Activated CD4-positive, CD25-positive, alpha-beta regulatory T cell treated with anti-CD3 and anti-CD28 coated beads, Interleukin-2, amount 50 U/mL, for 24 hours (primary cell): ENCODE measurements at regions not wholly inside any gene's neighbourhood (a gene's known extent, or its start where the extent isn't known, plus 50 kb on each side); places are given as distances from the start of the nearest gene placed in this dataset.

Experiments
- ATAC-seq, 2 donors: fragments of 150-1000 bp; cut with Tn5 transposase; one replicate each; pipeline ENCODE4 v1.10.0; 2021; ENCODE audit warnings: mild to moderate bottlenecking in 1 of 2, moderate library complexity in 1 of 2

GRCh38 chr1:88451856-88452255, 232.2 kb upstream of the PKN2 start:
- ATAC-seq, result no peak

GRCh38 chr1:88453295-88453694, 230.8 kb upstream of the PKN2 start:
- no peak for ATAC-seq

- ATAC-seq, result no peak
Observed at GRCh38 chr1:88454781-88455180, 229.3 kb upstream of the PKN2 start.

GRCh38 chr1:88455621-88456256, 228.3 kb upstream of the PKN2 start:
- no peak for ATAC-seq

GRCh38 chr1:88457197-88457596, 226.9 kb upstream of the PKN2 start:
- ATAC-seq, result no peak

- ATAC-seq, result no peak
Observed at GRCh38 chr1:88461007-88461406, 223.1 kb upstream of the PKN2 start.

GRCh38 chr1:88462096-88462487, 222.0 kb upstream of the PKN2 start:
- ATAC-seq, result no peak

- ATAC-seq, result no peak
Observed at GRCh38 chr1:88462488-88463261, 221.4 kb upstream of the PKN2 start.

GRCh38 chr1:88463401-88463985, 220.6 kb upstream of the PKN2 start:
- no peak for ATAC-seq

GRCh38 chr1:88466011-88466410, 218.1 kb upstream of the PKN2 start:
- ATAC-seq, result no peak

GRCh38 chr1:88466899-88467580, 217.0 kb upstream of the PKN2 start:
- no peak for ATAC-seq

- no peak for ATAC-seq
Observed at GRCh38 chr1:88472298-88472697, 211.8 kb upstream of the PKN2 start.

- ATAC-seq, result no peak
Observed at GRCh38 chr1:88472714-88473113, 211.4 kb upstream of the PKN2 start.

GRCh38 chr1:88474555-88475304, 209.3 kb upstream of the PKN2 start:
- no peak for ATAC-seq

GRCh38 chr1:88484881-88485280, 199.2 kb upstream of the PKN2 start:
- no peak for ATAC-seq

GRCh38 chr1:88488237-88488636, 195.8 kb upstream of the PKN2 start:
- ATAC-seq, result no peak

GRCh38 chr1:88490676-88491075, 193.4 kb upstream of the PKN2 start:
- ATAC-seq, result no peak

GRCh38 chr1:88499671-88500070, 184.4 kb upstream of the PKN2 start:
- ATAC-seq, result no peak

GRCh38 chr1:88502886-88503285, 181.2 kb upstream of the PKN2 start:
- no peak for ATAC-seq

- ATAC-seq, result no peak
Observed at GRCh38 chr1:88503646-88504045, 180.4 kb upstream of the PKN2 start.

GRCh38 chr1:88504601-88505000, 179.5 kb upstream of the PKN2 start:
- ATAC-seq, result no peak

GRCh38 chr1:88509379-88509778, 174.7 kb upstream of the PKN2 start:
- ATAC-seq, result no peak

GRCh38 chr1:88514544-88515060, 169.5 kb upstream of the PKN2 start:
- no peak for ATAC-seq
